ENCODE measurements at regions not wholly inside any gene's neighbourhood (a gene's known extent, or its start where the extent isn't known, plus 50 kb on each side); places are given as distances from the start of the nearest gene placed in this dataset.

GRCh38 chr4:103938488-103938887, 218.7 kb upstream of the TACR3 start:
- TF ChIP-seq CTCF (IDR thresholded peaks at IDR 0.05; ENCODE audit: low read depth, low read length): no peak
- no peak overlapping the region for H3K4me3 ChIP-seq (replicated peaks in 1 of 2; ENCODE audit: low read depth in 2 of 2, low read length in 2 of 2)
- no peak for DNase-seq (ENCODE audit: low read depth in 2 of 2)

GRCh38 chr4:103936653-103937145, 216.9 kb upstream of the TACR3 start:
- no peak overlapping the region for H3K4me3 ChIP-seq (replicated peaks in 1 of 2; ENCODE audit: low read depth in 2 of 2, low read length in 2 of 2)
- DNase-seq (ENCODE audit: low read depth in 2 of 2): no peak
- TF ChIP-seq CTCF (IDR thresholded peaks at IDR 0.05; ENCODE audit: low read depth, low read length): no peak

- DNase-seq (ENCODE audit: low read depth in 2 of 2): peak; percentile 54 to 65
- no peak overlapping the region for H3K4me3 ChIP-seq (replicated peaks in 1 of 2; ENCODE audit: low read depth in 2 of 2, low read length in 2 of 2)
- peak; percentile 52 for TF ChIP-seq CTCF (IDR thresholded peaks at IDR 0.05; ENCODE audit: low read depth, low read length)
These were observed 214.5 kb upstream of the TACR3 start for GRCh38 chr4:103934178-103934789.

GRCh38 chr4:103928370-103928769, 208.6 kb upstream of the TACR3 start:
- no peak for TF ChIP-seq CTCF (IDR thresholded peaks at IDR 0.05; ENCODE audit: low read depth, low read length)
- DNase-seq (ENCODE audit: low read depth in 2 of 2): no peak
- H3K4me3 ChIP-seq (replicated peaks in 1 of 2; ENCODE audit: low read depth in 2 of 2, low read length in 2 of 2): no peak overlapping the region

- H3K4me3 ChIP-seq (replicated peaks in 1 of 2; ENCODE audit: low read depth in 2 of 2, low read length in 2 of 2): no peak overlapping the region
- no peak for DNase-seq (ENCODE audit: low read depth in 2 of 2)
- TF ChIP-seq CTCF (IDR thresholded peaks at IDR 0.05; ENCODE audit: low read depth, low read length): no peak
These were observed 203.8 kb upstream of the TACR3 start for GRCh38 chr4:103923551-103923950.

- TF ChIP-seq CTCF (IDR thresholded peaks at IDR 0.05; ENCODE audit: low read depth, low read length): no peak
- no peak overlapping the region for H3K4me3 ChIP-seq (replicated peaks in 1 of 2; ENCODE audit: low read depth in 2 of 2, low read length in 2 of 2)
- no peak for DNase-seq (ENCODE audit: low read depth in 2 of 2)
These were observed 198.4 kb upstream of the TACR3 start for GRCh38 chr4:103918214-103918613.

Measured in cardiac fibroblast (primary cell).